ENCODE measurements at regions not wholly inside any gene's neighbourhood (a gene's known extent, or its start where the extent isn't known, plus 50 kb on each side); places are given as distances from the start of the nearest gene placed in this dataset.

- ATAC-seq: no peak
- no peak overlapping the region for H2AFZ ChIP-seq (ENCODE audit: low read length)
- peak; percentile 47; the same call in 1 of the 2 replicates for TF ChIP-seq HNF4A (CRISPR knock-in tag; IDR thresholded peaks at IDR 0.05)
- TF ChIP-seq GTF3A (CRISPR knock-in tag; conservative IDR thresholded peaks at IDR 0.05): no peak
- 0 out of 4 replicates have a peak, but pooled peaks of 1 of the 2 experiments have one; percentile 31 for TF ChIP-seq NR2F1 (CRISPR knock-in tag; IDR thresholded peaks at IDR 0.05)
- TF ChIP-seq ESRRA (CRISPR knock-in tag; IDR thresholded peaks at IDR 0.05; ENCODE audit: low read depth): peak; percentile 47; the same call in 1 of the 2 replicates
- no peak for TF ChIP-seq ZNF18 (CRISPR knock-in tag; IDR thresholded peaks at IDR 0.05; ENCODE audit: insufficient replicate concordance)
- peak; percentile 50; the same call in 1 of the 2 replicates for TF ChIP-seq CEBPB (IDR thresholded peaks at IDR 0.05; ENCODE audit: borderline replicate concordance, low read depth, low read length)
- TF ChIP-seq MAZ (IDR thresholded peaks at IDR 0.05; ENCODE audit: borderline replicate concordance, low read depth, low read length): no peak
- TF ChIP-seq MAZ (CRISPR knock-in tag; IDR thresholded peaks at IDR 0.05; ENCODE audit: low read depth): no peak
- no peak for TF ChIP-seq MED13 (CRISPR knock-in tag; IDR thresholded peaks at IDR 0.05)
- TF ChIP-seq ZNF672 (CRISPR knock-in tag; IDR thresholded peaks at IDR 0.05): no peak
- 0 out of 2 replicates have a peak, but pooled peaks have one; percentile 28 for TF ChIP-seq NR2F6 (IDR thresholded peaks at IDR 0.05)
- no peak for TF ChIP-seq NR2F6 (CRISPR knock-in tag; IDR thresholded peaks at IDR 0.05)
- no peak for TF ChIP-seq CENPT (CRISPR knock-in tag; IDR thresholded peaks at IDR 0.05; ENCODE audit: low read depth)
- no peak for TF ChIP-seq SIN3A (IDR thresholded peaks at IDR 0.05; ENCODE audit: borderline replicate concordance, low read depth, low read length)
- no peak for TF ChIP-seq BRF2 (CRISPR knock-in tag; IDR thresholded peaks at IDR 0.05)
- no peak for TF ChIP-seq PAF1 (CRISPR knock-in tag; IDR thresholded peaks at IDR 0.05)
- no peak for TF ChIP-seq NAIF1 (CRISPR knock-in tag; IDR thresholded peaks at IDR 0.05; ENCODE audit: borderline replicate concordance)
- peak; percentile 40; the same call in 1 of the 2 replicates for TF ChIP-seq SALL1 (CRISPR knock-in tag; IDR thresholded peaks at IDR 0.05)
- no peak for TF ChIP-seq ZFP91 (CRISPR knock-in tag; IDR thresholded peaks at IDR 0.05; ENCODE audit: borderline replicate concordance)
- no peak for TF ChIP-seq ZSCAN12 (CRISPR knock-in tag; IDR thresholded peaks at IDR 0.05)
- TF ChIP-seq TCF7L2 (IDR thresholded peaks at IDR 0.05; ENCODE audit: low read depth, low read length): no peak
These were observed 147.5 kb downstream of the KITLG start for GRCh38 chr12:88432531-88433490.

More at GRCh38 chr12:88432531-88433490, 147.5 kb downstream of the KITLG start:
- no peak overlapping the region for H3K9ac ChIP-seq (ENCODE audit: insufficient read depth, low read depth, low read length)
- POLR2A ChIA-PET: no interaction called here
- no peak overlapping the region for H3K27ac ChIP-seq (ENCODE audit: extremely low read length, insufficient read depth, low read length)
- H3K79me2 ChIP-seq (ENCODE audit: insufficient read depth, low read length): no peaks in the 10 kb centered on the region
- CTCF ChIA-PET (ENCODE audit: low intra/inter-chr PET ratio, low total read pairs): no interaction called here
- H4K20me1 ChIP-seq (ENCODE audit: insufficient read depth, low read length): no peaks in the 10 kb centered on the region
- DNase-seq (ENCODE audit: low spot score) (no peak), FAIRE-seq (no peak)
- H3K36me3 ChIP-seq (replicated peaks in 1 of 2; ENCODE audit: control insufficient read depth in 1 of 2, insufficient read depth in 2 of 2, low read length in 2 of 2): no peaks in the 10 kb centered on the region
- no TSS peak for BruUV-seq (replicated peaks)
- H3K4me1 ChIP-seq (ENCODE audit: insufficient read depth, low read length): peaks cover 21% of the 10 kb centered on the region; the same call in 1 of the 2 replicates
- in situ Hi-C loops (cut with HindIII; ENCODE audit: extremely low pct_ligation_motif_present, low pct_unique_long_range_greater_than_20kb) (no loop called here), intact Hi-C loops (cut with micrococcal nuclease; ENCODE audit: unreplicated experiment) (no loop called here)
- H3K27me3 ChIP-seq (ENCODE audit: control insufficient read depth in 1 of 2, insufficient read depth in 2 of 2, low read length in 2 of 2): no peaks in the 10 kb centered on the region
- no peak overlapping the region for H3K4me3 ChIP-seq (replicated peaks in 1 of 3; ENCODE audit: insufficient read depth in 1 of 3, low read depth in 2 of 3, low read length in 3 of 3)
- WGBS (ENCODE audit: low lambda C conversion rate): 50% methylated on average over 9 of the region's 9 CpGs
- H3K9me3 ChIP-seq (ENCODE audit: low read length): peaks cover 6% of the 10 kb centered on the region
- no peak overlapping the region for H3K4me2 ChIP-seq (ENCODE audit: low read depth, low read length)
